SK-N-SH (cell line): ENCODE measurements at regions not wholly inside any gene's neighbourhood (a gene's known extent, or its start where the extent isn't known, plus 50 kb on each side); places are given as distances from the start of the nearest gene placed in this dataset.

Experiments
- EZH2phosphoT487 ChIP-seq: fragments of 200-600 bp; sonication (generic); IDR thresholded peaks from 2 replicates; pipeline ENCODE4 v1.6.1; 2017; ENCODE audit warnings: low read depth, mixed run types, mild to moderate bottlenecking, antibody characterized with exemption, moderate library complexity, borderline replicate concordance
- NRF1 ChIP-seq: IDR thresholded peaks from 2 replicates; pipeline ENCODE4 v1.6.1; 2012; ENCODE audit warnings: low read depth, mild to moderate bottlenecking, low read length
- POLR2AphosphoS5 ChIP-seq: IDR thresholded peaks from 2 replicates; pipeline ENCODE4 v1.6.1; 2012; ENCODE audit warnings: low read depth, low read length
- RFX5 ChIP-seq: IDR thresholded peaks from 2 replicates; pipeline ENCODE4 v1.6.1; 2012; ENCODE audit warnings: mild to moderate bottlenecking, improper control_type of control experiment, low read length
- SMC3 ChIP-seq: IDR thresholded peaks from 2 replicates; pipeline ENCODE4 v1.6.1; 2012; ENCODE audit warnings: low read depth, low read length, improper control_type of control experiment
- TEAD4 ChIP-seq: IDR thresholded peaks from 2 replicates; pipeline ENCODE4 v1.4.0; 2012; ENCODE audit warnings: mild to moderate bottlenecking, borderline replicate concordance; ENCODE audit not compliant: insufficient read depth
- ZBTB33 ChIP-seq: IDR thresholded peaks from 2 replicates; pipeline ENCODE4 v1.4.0; 2012; ENCODE audit warnings: low read depth, borderline replicate concordance
- TF ChIP-seq, protein P1 (sequence below): fragments of 200-600 bp; sonication (generic); IDR thresholded peaks from 2 replicates; pipeline ENCODE4 v1.6.1; 2017; ENCODE audit warnings: antibody characterized with exemption, mild to moderate bottlenecking, moderate library complexity
- TF ChIP-seq, protein P2 (sequence below): IDR thresholded peaks from 2 replicates; pipeline ENCODE4 v1.6.1; 2012; ENCODE audit warnings: mild to moderate bottlenecking, low read depth, low read length, moderate library complexity
- TF ChIP-seq, protein P3 (sequence below): fragments of 150-350 bp; IDR thresholded peaks from 2 replicates; pipeline ENCODE4 v1.6.1; 2017; ENCODE audit warnings: antibody characterized with exemption, low read length, low read depth, borderline replicate concordance

GRCh38 chr4:130053723-130054122 lies 957.8 kb downstream of the C4orf33 start:
- TF ChIP-seq ZBTB33, result no peak
- TF ChIP-seq, protein P1, sequence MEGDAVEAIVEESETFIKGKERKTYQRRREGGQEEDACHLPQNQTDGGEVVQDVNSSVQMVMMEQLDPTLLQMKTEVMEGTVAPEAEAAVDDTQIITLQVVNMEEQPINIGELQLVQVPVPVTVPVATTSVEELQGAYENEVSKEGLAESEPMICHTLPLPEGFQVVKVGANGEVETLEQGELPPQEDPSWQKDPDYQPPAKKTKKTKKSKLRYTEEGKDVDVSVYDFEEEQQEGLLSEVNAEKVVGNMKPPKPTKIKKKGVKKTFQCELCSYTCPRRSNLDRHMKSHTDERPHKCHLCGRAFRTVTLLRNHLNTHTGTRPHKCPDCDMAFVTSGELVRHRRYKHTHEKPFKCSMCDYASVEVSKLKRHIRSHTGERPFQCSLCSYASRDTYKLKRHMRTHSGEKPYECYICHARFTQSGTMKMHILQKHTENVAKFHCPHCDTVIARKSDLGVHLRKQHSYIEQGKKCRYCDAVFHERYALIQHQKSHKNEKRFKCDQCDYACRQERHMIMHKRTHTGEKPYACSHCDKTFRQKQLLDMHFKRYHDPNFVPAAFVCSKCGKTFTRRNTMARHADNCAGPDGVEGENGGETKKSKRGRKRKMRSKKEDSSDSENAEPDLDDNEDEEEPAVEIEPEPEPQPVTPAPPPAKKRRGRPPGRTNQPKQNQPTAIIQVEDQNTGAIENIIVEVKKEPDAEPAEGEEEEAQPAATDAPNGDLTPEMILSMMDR, result no peak
- no peak for TF ChIP-seq NRF1
- TF ChIP-seq POLR2AphosphoS5, result no peak
- no peak for TF ChIP-seq EZH2phosphoT487
- TF ChIP-seq, protein P2, sequence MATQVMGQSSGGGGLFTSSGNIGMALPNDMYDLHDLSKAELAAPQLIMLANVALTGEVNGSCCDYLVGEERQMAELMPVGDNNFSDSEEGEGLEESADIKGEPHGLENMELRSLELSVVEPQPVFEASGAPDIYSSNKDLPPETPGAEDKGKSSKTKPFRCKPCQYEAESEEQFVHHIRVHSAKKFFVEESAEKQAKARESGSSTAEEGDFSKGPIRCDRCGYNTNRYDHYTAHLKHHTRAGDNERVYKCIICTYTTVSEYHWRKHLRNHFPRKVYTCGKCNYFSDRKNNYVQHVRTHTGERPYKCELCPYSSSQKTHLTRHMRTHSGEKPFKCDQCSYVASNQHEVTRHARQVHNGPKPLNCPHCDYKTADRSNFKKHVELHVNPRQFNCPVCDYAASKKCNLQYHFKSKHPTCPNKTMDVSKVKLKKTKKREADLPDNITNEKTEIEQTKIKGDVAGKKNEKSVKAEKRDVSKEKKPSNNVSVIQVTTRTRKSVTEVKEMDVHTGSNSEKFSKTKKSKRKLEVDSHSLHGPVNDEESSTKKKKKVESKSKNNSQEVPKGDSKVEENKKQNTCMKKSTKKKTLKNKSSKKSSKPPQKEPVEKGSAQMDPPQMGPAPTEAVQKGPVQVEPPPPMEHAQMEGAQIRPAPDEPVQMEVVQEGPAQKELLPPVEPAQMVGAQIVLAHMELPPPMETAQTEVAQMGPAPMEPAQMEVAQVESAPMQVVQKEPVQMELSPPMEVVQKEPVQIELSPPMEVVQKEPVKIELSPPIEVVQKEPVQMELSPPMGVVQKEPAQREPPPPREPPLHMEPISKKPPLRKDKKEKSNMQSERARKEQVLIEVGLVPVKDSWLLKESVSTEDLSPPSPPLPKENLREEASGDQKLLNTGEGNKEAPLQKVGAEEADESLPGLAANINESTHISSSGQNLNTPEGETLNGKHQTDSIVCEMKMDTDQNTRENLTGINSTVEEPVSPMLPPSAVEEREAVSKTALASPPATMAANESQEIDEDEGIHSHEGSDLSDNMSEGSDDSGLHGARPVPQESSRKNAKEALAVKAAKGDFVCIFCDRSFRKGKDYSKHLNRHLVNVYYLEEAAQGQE, result no peak
- no peak for TF ChIP-seq RFX5
- TF ChIP-seq SMC3, result no peak
- TF ChIP-seq TEAD4, result no peak
- TF ChIP-seq, protein P3, sequence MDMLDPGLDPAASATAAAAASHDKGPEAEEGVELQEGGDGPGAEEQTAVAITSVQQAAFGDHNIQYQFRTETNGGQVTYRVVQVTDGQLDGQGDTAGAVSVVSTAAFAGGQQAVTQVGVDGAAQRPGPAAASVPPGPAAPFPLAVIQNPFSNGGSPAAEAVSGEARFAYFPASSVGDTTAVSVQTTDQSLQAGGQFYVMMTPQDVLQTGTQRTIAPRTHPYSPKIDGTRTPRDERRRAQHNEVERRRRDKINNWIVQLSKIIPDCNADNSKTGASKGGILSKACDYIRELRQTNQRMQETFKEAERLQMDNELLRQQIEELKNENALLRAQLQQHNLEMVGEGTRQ, result no peak
